Gastroesophageal sphincter (tissue), 4 donors: ENCODE measurements at regions not wholly inside any gene's neighbourhood (a gene's known extent, or its start where the extent isn't known, plus 50 kb on each side); places are given as distances from the start of the nearest gene placed in this dataset.

Experiments used
- ATAC-seq: fragments of 150-250 bp; one replicate; pipeline ENCODE4 v1.9.1; 2016; ENCODE audit warnings: mild to moderate bottlenecking, moderate library complexity
- H3K27ac ChIP-seq, 4 donors: fragments of 200-600 bp; sonication (generic) in 3 of 4; 1 replicate in 3 of 4; 2 replicates in 1 of 4; pipeline ENCODE4 v1.5.1; 2016 to 2019
- H3K27me3 ChIP-seq: fragments of 200-600 bp; sonication (generic); one replicate; pipeline ENCODE4 v1.5.1; 2019
- H3K36me3 ChIP-seq, 2 donors: fragments of 200-600 bp; sonication (generic); one replicate each; pipeline ENCODE4 v1.5.1; 2019; ENCODE audit warnings: control low read depth in 1 of 2
- H3K4me1 ChIP-seq, 3 donors: fragments of 200-600 bp; sonication (generic); 1 replicate in 2 of 3; 2 replicates in 1 of 3; pipeline ENCODE4 v1.5.1; 2016 to 2019; ENCODE audit warnings: control low read depth in 2 of 3
- H3K4me3 ChIP-seq, 2 donors: fragments of 200-600 bp; sonication (generic); one replicate each; pipeline ENCODE4 v1.5.1; 2019; ENCODE audit warnings: mild to moderate bottlenecking in 1 of 2, moderate library complexity in 1 of 2
- H3K9me3 ChIP-seq, 3 donors: fragments of 200-600 bp; sonication (generic); one replicate each; pipeline ENCODE4 v1.5.1; 2017 to 2019; ENCODE audit warnings: control low read depth in 2 of 3
- CTCF ChIP-seq, 4 experiments: fragments of 200-600 bp in 2 of 4; fragments of 450-650 bp in 2 of 4; sonication (generic) in 1 of 4; IDR thresholded peaks; one replicate each; pipeline ENCODE4 v1.5.1; 2017 to 2019; ENCODE audit warnings: antibody characterized with exemption in 4 of 4, mild to moderate bottlenecking in 2 of 4, moderate library complexity in 2 of 4
- EP300 ChIP-seq: sonication (generic); formaldehyde crosslinking; IDR thresholded peaks from one replicate; pipeline ENCODE4 v1.6.1; 2017; ENCODE audit warnings: antibody characterized with exemption, mild to moderate bottlenecking
- POLR2A ChIP-seq, 2 donors: fragments of 450-650 bp; IDR thresholded peaks; one replicate each; pipeline ENCODE4 v1.6.1; 2017; ENCODE audit warnings: antibody characterized with exemption in 2 of 2, mild to moderate bottlenecking in 2 of 2, moderate library complexity in 1 of 2
- POLR2AphosphoS5 ChIP-seq: sonication (generic); formaldehyde crosslinking; IDR thresholded peaks from one replicate; pipeline ENCODE4 v1.6.1; 2017; ENCODE audit warnings: antibody characterized with exemption
- WGBS, 2 donors: methylation state at CpG; one replicate each; pipeline ENCODE4 v1.1.5; 2018; ENCODE audit warnings: low coverage in 1 of 2; 5-methylcytosine and 5-hydroxymethylcytosine counted together

DNA sequence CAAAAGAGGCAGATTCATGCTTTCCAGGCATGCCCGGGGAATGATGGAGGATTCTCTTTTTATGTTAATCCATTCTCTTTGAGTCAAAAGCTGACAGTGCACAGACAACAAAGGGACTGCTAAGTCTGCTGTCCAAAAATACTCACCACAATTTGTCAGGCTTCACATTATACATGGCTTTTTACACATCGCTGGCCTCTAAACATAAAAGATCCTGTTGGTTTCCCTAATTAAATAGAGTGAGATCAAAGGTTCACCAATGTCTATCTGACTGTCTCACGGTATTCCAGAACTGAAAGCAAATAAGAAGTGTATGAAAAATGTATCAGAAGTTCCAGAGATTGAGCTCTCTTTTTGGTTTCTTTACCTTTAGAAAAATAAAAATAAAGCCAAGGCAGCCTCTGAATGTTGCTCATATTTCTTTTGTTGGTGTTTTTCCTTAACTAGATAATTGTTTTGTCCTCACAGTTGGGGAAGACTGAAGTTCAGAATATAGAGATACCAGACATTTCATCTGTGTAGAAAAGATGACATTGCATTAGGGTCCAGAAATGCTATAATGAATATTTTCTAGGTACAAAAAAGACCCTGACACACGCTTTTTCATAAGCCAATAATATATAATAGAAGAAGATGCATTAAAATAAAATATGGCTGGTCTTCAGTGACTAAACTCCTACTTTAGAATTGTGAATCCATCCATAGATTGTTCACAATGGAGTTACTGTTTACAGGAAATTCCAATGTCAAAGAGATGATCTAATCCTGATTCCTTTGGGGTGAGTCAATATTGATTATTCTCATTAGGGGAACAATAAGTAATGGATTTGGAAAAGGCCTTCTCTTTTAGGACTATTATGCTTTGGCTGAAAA, 688.2 kb upstream of the CDH6 start:
- H3K27ac ChIP-seq: no peak overlapping the region
- TF ChIP-seq EP300 (no peak), CTCF (IDR thresholded peaks at IDR 0.05) (no peak), POLR2A (IDR thresholded peaks at IDR 0.05) (no peak), POLR2AphosphoS5 (no peak)
- WGBS, 2 donors: 51 to 75% methylated on average over 4 of the region's 4 CpGs
- H3K4me1 ChIP-seq: no peaks in the 10 kb centered on the region
- H3K27me3 ChIP-seq: no peaks in the 10 kb centered on the region
- ATAC-seq: no peak
- no peak overlapping the region for H3K4me3 ChIP-seq
- no peaks in the 10 kb centered on the region for H3K36me3 ChIP-seq
- no peaks in the 10 kb centered on the region for H3K9me3 ChIP-seq

DNA sequence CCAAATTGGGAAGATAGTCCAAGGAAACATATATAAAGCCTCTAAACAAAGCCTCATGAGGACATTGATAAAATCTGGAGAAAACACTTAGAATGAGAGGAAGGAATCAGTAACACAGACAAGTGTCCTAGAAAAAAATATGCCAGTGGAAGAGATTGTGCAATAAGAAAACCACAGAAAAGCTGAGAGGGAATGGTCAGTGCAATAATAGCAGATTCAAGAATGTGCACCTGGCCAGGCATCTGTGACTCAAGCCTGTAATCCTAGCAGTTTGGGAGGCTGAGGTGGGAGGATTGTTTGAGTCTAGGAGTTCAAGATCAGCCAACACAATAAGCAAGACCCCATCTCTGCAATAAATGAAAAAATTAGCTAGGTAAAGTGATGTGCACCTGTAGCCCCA, 691.2 kb upstream of the CDH6 start:
- Histone ChIP-seq H3K36me3 (no peaks in the 10 kb centered on the region), H3K27ac (no peak overlapping the region)
- ATAC-seq: no peak

DNA sequence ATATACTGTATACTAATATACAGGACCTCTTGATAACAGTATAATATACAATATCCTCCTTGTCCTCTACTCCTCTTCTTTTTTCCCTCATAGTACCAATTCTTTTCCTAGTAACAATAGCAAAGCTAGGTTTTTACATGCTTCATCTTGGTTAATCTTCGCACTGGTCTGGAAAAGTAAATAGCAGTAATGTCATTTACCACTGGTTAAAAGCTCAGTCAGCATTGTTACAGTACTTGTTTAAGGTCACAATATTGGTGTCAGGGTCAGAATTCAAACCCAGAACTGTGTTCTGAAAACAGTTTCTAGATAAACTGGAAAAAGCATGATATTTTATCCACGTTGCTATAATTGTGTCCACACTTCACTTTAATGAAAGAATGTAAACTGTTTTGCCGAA, 692.4 kb upstream of the CDH6 start:
- Histone ChIP-seq H3K27me3 (no peaks in the 10 kb centered on the region), H3K27ac (no peak overlapping the region), H3K4me3 (no peak overlapping the region), H3K36me3 (no peaks in the 10 kb centered on the region), H3K4me1 (no peaks in the 10 kb centered on the region), H3K9me3 (no peaks in the 10 kb centered on the region)
- ATAC-seq: no peak
- 66 to 93% methylated on average over 2 to 3 of the region's 3 CpGs for WGBS, 2 donors
- TF ChIP-seq CTCF (IDR thresholded peaks at IDR 0.05) (no peak), POLR2AphosphoS5 (no peak), EP300 (no peak), POLR2A (IDR thresholded peaks at IDR 0.05) (no peak)

More for the DNA sequence above, 691.2 kb upstream of the CDH6 start:
- Histone ChIP-seq H3K9me3 (no peaks in the 10 kb centered on the region), H3K4me1 (no peaks in the 10 kb centered on the region), H3K27me3 (no peaks in the 10 kb centered on the region), H3K4me3 (no peak overlapping the region)
- TF ChIP-seq CTCF (IDR thresholded peaks at IDR 0.05): no peak
- no peak for TF ChIP-seq POLR2AphosphoS5
- no peak for TF ChIP-seq EP300
- TF ChIP-seq POLR2A (IDR thresholded peaks at IDR 0.05): no peak

GRCh38 chr5:30500513-30500912, 693.0 kb upstream of the CDH6 start:
- 73 to 75% methylated on average over 1 to 2 of the region's 2 CpGs for WGBS, 2 donors
- Histone ChIP-seq H3K9me3 (no peaks in the 10 kb centered on the region), H3K36me3 (no peaks in the 10 kb centered on the region), H3K4me3 (no peak overlapping the region), H3K4me1 (no peaks in the 10 kb centered on the region), H3K27ac (no peak overlapping the region), H3K27me3 (no peaks in the 10 kb centered on the region)
- TF ChIP-seq EP300 (no peak), CTCF (IDR thresholded peaks at IDR 0.05) (no peak), POLR2A (IDR thresholded peaks at IDR 0.05) (no peak)
- no peak for ATAC-seq

- 60% methylated on average over 1 of the region's 4 CpGs; no CpG with 5 or more reads in 1 of the 2 donors for WGBS, 2 donors
- Histone ChIP-seq H3K4me1 (no peaks in the 10 kb centered on the region), H3K36me3 (no peaks in the 10 kb centered on the region), H3K9me3 (no peaks in the 10 kb centered on the region), H3K4me3 (no peak overlapping the region), H3K27ac (no peak overlapping the region), H3K27me3 (no peaks in the 10 kb centered on the region)
- no peak for ATAC-seq
- TF ChIP-seq CTCF (IDR thresholded peaks at IDR 0.05) (no peak), POLR2A (IDR thresholded peaks at IDR 0.05) (no peak), POLR2AphosphoS5 (no peak)
Observed at GRCh38 chr5:30499402-30499801, 694.1 kb upstream of the CDH6 start.
